ENCODE measurements at regions not wholly inside any gene's neighbourhood (a gene's known extent, or its start where the extent isn't known, plus 50 kb on each side); places are given as distances from the start of the nearest gene placed in this dataset.
"Not testable (repeated sequence)": the region's sequence is repeated elsewhere in the genome, so short reads cannot be mapped to it uniquely, and the experiment has no call there.

DNA sequence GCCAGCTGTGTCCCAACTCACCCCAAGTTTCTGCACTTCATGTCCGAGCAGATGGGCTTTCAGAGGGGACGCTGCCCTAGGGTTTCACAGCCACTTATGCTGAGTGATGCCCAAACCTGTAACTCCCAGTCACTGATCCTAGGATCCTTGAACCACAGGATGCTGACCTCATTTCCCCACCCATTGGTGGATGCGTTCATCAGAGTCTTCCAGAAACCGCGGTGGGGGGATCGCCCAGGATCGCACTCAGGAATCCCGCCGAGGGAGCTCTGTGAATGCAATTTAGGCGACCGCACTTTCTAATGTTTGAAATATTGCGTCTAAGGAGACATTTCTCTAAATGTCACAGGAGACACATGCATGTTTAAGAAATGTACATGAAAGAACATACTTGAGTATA, 212.3 kb upstream of the IRX4 start:
- no peak for DNase-seq (ENCODE audit: low read depth)
- no peak overlapping the region for H3K4me3 ChIP-seq (ENCODE audit: low read depth, low read length)

DNA sequence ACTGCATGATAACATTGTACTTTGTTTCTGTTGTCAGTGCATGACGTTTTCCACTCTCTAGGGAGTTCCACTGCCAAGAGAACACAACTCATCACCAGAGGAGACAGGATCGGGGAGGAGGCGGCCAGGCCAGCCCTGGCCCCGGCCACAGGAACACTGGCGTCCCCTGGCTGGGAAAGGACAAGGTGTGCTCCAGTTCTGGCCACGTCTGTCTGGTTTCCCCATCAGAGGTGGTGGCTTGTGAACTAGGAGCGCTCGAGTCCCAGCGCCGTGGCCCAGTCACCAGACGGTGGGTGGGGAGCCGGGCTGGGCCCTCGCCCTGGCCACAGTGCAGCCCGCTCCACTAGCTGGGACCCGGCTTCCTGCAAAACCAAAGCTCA, 211.9 kb upstream of the IRX4 start:
- DNase-seq (ENCODE audit: low read depth): no peak
- no peak overlapping the region for H3K4me3 ChIP-seq (ENCODE audit: low read depth, low read length)

DNA sequence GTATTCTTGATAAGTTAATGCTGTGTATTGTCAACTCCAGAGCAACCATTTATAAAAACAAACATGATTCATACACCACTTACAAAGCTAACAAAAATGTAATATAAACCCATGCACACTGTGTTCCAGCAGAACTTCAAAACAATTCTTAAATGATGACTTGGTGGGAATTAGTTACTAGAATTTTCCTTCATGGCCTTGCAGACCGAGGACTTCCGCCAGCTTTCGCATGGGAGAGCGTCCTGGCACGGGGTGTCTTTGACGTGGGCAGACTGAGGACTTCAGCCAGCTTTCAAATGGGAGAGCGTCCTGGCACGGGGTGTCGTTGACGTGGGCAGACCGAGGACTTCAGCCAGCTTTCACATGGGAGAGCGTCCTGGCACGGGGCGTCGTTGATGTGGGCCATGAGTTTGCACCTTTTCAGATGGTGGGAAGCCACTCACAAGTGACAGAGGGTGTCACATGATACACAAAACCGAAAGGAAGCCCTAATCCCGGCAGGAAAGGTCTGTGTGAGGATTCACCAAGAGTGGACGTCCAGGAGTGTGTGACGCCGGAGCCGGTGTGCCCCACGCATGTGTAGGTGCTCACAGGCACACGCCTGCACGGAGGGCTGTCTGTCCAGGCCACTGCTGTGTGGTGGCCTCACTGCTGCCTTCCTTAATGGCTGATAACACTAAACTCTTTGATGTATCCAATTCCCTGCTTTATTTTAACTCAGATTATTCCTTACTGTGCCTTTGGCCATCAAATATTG, 211.3 kb upstream of the IRX4 start:
- peak; percentile 12 for DNase-seq (ENCODE audit: low read depth)
- H3K4me3 ChIP-seq (ENCODE audit: low read depth, low read length): no peak overlapping the region

DNA sequence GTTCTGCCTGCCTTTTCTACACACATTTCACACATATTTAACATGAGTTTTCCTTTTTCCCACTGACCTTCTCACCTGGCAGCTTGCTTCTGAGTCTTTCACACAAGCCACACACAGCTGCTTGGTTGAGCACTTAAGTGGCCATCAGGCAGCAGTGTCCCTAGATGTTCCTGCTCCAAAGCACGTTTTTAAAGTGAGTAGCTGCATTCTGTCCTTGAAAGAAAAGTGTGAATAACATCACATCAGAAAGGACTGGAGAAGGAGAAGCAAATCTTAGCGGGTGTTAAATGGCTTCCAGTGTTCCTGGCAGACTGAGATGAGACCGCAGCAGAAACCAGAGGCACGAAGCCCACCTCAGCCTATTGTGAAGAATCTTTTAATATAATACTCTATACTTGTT, 209.2 kb upstream of the IRX4 start:
- H3K4me3 ChIP-seq (ENCODE audit: low read depth, low read length): no peak overlapping the region
- DNase-seq (ENCODE audit: low read depth): no peak

DNA sequence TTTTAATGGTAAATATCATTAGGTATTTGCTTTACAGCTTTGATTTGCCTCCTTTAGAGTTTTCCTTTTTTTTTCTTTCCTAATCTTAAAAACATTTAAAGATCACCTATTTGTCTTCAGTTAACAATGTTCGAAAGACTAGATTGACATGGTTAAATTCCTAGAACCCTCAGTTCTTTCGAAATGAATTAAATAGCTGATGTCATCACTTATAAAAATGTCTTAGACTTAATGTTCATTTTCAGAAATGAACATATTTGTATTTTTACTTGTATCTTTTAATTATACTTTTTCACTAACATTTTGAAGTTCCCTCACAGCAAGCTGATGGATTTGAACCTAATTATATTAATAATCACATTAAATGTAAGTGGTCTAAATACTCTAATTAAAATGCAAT, 205.3 kb upstream of the IRX4 start:
- H3K4me3 ChIP-seq (ENCODE audit: low read depth, low read length): no peak overlapping the region
- DNase-seq (ENCODE audit: low read depth): no peak

DNA sequence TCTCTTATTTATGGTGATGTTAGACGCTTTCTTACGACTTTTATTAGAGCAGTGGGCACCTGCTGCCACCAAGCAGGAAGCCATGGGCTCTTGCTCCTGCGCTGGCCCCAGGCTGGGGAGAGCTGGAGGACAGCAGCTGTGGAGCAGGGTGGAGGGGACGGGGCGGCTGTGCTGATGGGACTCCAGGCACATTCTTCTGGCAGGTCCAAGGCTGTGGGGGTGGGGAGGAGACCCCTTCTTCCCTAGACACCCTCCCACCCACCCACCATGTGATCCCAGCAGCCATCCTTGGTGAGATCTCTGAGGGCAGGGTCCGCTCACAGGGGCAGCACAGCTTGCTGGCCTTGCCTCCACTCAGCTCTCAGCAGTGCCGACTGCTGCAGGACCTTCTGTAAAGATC, 192.6 kb upstream of the IRX4 start:
- DNase-seq (ENCODE audit: low read depth): no peak

DNA sequence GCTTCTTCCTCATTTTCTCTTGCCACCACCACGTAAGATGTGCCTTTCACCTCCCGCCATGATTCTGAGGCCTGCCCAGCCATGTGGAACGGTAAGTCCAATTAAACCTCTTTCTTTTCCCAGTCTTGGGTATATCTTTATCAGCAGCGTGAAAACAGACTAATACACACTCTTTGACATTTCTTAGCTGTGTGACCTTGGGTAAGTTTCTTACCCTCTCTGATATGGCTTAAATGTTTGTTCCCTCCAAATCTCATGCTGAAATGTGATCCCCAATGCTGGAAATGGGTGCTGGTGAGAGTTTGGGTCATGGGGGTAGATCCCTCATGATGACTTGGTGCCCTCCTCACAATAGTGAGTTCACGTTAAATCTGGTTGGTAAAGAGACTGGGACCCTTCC, 188.8 kb upstream of the IRX4 start:
- DNase-seq (ENCODE audit: low read depth): no peak

More for the DNA sequence above, 192.6 kb upstream of the IRX4 start:
- H3K4me3 ChIP-seq (ENCODE audit: low read depth, low read length): no peak overlapping the region

DNA sequence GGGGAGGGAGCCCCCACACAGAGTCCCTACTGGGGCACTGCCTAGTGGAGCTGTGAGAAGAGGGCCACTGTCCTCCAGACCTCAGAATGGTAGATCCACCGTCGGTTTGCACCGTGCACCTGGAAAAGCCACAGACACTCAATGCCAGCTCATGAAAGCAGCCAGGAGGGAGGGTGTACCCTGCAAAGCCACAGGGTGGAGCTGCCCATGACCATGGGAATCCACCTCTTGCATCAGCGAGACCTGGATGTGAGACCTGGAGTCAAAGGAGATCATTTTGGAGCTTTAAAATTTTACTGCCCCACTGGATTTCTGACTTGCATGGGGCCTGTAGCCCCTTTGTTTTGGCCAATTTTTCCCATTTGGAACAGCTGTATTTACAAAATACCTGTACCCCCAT, 188.1 kb upstream of the IRX4 start:
- H3K4me3 ChIP-seq (ENCODE audit: low read depth, low read length); DNase-seq (ENCODE audit: low read depth): not testable (repeated sequence)

More for the DNA sequence above, 188.8 kb upstream of the IRX4 start:
- H3K4me3 ChIP-seq (ENCODE audit: low read depth, low read length): no peak overlapping the region

DNA sequence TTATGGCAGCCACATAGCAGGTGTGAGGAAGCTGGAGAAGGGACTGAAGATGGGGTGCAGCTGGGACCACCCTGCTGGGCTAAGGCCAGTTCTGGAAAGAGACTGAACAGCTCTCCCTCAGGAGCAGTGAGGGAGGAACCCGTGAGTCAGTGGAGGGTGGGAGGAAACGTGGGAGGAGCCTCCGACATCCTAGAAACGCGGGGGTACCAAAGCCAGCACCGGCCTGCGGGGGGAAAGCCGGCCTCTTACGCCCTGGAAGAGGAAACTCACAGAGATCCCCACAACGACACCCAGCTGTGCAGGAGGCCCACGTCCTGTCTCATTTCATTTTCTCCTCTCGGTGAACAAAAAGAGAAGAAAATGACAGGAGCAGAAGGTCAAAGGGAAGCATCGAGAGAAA, 185.8 kb upstream of the IRX4 start:
- no peak for DNase-seq (ENCODE audit: low read depth)
- no peak overlapping the region for H3K4me3 ChIP-seq (ENCODE audit: low read depth, low read length)

DNA sequence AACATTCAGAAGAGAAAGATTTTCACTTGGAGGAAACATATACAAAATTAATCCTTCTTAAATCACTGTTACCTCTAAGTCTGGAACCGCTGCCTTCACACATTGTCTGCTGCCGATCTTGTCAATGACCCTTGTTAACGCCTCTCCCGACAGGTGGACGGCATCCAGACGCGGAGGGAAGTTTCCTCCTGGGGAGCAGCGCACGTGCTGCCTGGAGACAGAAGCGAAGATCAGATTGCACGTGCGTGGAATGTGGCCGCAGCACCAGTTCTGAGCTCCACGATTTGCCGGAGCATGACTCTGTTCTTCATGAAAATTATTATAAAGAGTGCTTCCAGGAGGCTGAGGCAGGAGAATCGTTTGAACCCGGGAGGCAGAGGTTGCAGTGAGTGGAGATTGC, 183.6 kb upstream of the IRX4 start:
- DNase-seq (ENCODE audit: low read depth): no peak
- no peak overlapping the region for H3K4me3 ChIP-seq (ENCODE audit: low read depth, low read length)

DNA sequence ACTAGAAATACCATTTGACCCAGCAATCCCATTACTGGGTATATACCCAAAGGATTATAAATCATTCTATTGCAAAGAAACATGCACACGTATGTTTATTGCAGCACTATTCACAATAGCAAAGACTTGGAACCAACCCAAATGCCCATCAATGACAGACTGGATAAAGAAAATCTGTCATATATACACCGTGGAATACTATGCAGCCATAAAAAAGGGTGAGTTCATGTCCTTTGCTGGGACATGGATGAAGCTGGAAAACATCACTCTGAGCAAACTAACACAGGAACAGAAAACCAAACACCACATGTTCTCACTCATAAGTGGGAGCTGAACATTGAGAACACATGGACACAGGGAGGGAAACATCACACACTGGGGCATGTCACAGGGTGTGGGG, 180.7 kb upstream of the IRX4 start:
- H3K4me3 ChIP-seq (ENCODE audit: low read depth, low read length); DNase-seq (ENCODE audit: low read depth): not testable (repeated sequence)

DNA sequence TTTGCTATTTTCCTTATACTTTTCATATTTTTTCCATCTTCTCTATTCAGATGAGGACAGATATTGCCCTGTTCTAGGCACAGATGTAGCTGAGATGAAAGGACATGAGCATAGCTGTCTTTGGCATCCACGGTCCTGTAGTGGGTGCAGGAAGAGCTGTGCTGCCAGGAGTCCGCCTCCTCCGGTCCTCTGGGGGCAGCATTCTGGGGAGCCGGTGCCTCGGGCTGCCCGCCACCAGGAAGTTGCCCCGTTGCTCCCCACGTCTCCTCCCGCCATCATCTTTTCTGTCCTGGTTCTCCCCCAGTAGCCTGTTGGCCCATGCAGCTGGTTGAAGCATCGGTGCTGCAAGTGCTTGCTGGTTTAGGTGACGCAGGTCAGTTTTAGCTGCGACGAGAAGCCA, 170.0 kb upstream of the IRX4 start:
- no peak overlapping the region for H3K4me3 ChIP-seq (ENCODE audit: low read depth, low read length)
- DNase-seq (ENCODE audit: low read depth): no peak

DNA sequence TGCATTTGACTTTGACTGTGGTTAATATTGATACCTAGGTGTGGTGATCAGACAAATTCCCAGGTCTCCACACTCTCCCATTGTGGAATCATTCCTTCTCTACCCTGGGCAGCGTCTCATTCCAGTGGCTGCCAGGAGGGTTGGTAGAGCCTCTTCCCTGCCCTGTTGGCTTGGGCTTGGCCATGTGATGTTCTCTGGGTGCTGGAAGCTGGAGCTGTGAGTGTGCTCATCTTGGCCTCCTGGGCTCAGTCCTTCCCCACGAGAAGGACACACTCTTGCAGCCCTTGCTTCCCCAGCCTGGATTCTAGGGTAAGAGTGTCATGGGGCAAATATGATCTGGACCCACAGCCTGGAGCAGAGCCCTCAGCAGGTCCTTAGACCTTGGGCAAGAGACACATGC, 167.2 kb upstream of the IRX4 start:
- no peak overlapping the region for H3K4me3 ChIP-seq (ENCODE audit: low read depth, low read length)
- DNase-seq (ENCODE audit: low read depth): no peak

DNA sequence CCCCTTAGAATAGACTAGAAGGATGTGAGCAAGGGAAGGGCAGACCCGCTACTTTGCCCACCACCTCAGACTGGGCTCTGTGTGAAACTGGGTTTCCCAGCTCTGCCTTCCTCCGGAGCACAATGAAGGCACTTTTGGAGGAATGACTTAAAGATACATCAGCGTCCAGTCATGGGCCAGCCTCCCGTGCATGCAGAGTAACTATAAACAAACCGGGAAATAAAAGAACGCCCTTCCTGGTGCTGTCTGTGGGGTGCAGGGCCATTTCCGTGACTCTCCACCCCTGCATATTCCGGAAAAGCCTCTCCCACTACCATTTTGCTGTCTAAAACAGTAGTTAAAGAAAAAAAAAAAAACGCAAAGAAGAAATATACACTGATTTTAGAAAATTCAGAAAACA, 165.9 kb upstream of the IRX4 start:
- DNase-seq (ENCODE audit: low read depth): no peak
- no peak overlapping the region for H3K4me3 ChIP-seq (ENCODE audit: low read depth, low read length)

DNA sequence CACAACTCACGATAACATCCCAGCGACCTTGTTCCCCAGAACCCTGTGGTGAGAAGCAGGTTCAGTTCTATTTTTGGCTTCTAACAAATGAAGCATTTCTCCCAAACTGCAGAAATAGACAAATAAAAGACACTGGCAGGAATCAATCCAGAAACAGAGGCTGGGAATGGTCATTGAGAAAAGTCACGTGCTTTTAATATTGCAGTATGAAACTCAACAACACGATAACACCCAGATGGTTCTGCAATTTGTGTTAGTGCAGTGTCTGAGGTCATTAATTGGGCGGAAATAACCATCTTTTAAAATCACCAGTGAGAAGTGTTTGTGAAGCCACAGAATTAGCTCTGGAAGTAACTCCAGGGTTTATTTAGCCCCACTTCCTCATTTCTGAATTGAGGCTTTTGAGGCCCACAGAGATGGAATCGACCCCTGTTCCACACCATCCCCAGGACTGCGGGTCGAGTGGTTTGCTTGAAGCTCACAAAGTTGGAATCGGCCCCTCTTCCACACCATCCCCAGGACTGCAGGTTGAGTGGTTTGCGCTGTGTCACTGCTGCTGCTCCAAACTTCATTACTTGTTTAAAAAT, 164.7 kb upstream of the IRX4 start:
- no peak for DNase-seq (ENCODE audit: low read depth)
- no peak overlapping the region for H3K4me3 ChIP-seq (ENCODE audit: low read depth, low read length)

DNA sequence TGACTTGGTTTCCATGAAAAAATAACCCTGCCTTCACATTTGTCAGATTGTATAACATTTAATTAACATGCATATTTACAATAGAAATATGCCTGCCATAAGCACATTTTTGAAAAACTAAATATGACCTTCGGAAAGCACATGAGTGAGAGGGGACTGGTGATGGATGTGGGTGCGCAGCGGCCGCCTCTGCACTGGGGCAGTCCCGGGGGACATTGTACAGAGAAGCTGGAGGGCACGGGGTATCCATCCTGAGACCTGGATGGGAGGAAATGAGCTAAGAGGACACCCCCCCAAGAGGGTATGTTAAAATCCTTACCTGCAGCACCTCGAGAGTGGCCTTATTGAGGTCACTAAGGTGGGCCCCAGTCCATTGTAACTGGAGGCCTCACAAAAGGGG, 161.3 kb upstream of the IRX4 start:
- no peak overlapping the region for H3K4me3 ChIP-seq (ENCODE audit: low read depth, low read length)
- no peak for DNase-seq (ENCODE audit: low read depth)

DNA sequence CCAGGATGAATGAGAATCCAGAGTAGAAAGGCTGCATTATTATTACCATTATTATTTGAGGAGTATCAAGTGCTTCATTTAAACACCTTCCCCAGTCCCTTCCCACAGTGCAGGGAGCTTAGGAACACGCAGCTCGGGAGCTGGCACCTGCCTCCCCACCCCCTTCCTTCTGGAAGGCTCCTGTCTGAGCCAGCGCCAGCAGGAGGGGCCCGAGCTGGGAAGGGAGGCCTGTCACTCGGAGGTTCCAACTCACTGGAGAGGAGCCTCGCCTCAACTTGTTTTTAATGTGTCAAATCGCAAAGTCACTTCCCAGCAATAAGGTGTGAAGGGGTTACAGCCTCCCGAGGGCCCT, 156.4 kb upstream of the IRX4 start:
- no peak for DNase-seq (ENCODE audit: low read depth)
- H3K4me3 ChIP-seq (ENCODE audit: low read depth, low read length): no peak overlapping the region

DNA sequence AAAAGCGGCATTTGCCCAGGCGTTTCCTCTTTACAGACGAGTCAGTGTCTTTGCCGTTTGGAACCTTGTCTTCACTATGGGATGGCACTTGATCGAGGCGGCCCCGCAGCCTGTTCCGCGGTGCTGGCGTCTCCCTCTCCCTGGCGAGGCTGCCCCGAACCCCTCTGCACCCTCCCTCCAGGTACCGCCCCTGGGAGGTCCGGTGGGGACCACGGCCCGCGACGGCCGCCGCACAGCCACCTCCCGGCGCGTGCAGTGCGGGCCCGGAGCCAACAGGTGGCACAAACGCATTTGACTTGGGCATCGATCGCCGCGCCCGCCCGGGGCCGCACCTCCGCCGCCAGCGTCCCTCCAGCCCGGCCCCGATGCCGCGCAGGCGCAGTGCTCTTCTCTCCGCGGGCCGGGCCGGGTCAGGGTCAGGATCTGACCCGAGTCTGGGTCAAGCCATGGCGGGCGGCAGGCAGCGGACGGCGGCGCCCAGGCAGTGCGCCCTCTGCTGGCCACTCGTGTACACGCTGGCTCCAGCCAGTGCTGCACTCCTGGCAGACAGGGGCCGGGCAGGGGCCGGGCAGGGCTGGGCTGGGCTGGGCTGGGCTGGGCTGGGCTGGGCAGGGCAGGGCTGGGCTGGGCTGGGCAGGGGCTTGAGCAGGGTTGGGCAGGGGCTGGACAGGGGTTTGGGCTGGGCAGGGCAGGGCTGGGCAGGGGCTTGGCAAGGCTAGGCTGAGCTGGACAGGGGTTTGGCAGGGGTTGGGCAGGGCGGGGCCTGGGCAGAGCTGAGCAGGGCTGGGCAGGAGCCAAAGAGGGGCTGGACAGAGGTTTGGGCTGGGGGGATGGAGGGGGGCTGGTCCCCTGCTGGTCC, 155.8 kb upstream of the IRX4 start:
- no peak for DNase-seq (ENCODE audit: low read depth)
- peak overlapping the region; percentile 37 for H3K4me3 ChIP-seq (ENCODE audit: low read depth, low read length)

DNA sequence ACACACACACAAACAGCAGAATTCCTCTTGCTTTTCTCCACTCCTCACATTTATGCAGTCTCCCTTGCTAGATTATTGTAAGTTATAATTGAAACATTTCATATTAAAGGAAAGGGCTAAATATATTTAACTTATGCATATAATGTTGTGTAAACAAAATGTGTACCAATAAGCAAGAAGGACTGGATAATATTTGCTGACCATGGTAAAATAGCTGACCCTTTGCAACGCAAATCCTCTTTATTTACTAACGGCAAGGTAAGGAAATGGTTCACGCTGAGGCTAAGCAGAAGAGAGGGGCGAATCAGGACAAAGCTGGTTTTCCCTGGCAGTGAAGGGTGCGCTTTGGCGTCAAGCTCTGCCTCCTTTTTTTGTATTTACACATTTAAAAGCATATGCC, 154.2 kb upstream of the IRX4 start:
- DNase-seq (ENCODE audit: low read depth): no peak
- H3K4me3 ChIP-seq (ENCODE audit: low read depth, low read length): no peak overlapping the region

DNA sequence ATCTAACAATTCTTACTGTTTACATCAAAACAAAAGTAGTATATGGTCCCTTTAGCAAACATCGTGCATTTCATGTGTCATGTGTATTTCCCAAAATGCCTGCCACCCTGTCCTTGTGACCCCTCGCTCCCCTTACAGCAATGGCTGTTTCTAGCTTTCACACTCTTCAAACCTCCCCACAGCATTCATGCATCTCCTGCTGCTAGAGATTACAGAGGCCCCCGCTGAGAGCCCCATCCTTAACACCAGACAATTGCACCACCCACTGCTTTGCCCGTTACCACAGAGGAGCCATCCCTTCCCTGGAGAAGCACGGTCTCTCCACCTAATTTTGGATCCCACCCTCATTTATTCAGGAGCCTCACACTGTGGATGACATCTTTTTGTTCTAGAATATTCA, 149.7 kb upstream of the IRX4 start:
- DNase-seq (ENCODE audit: low read depth): no peak
- H3K4me3 ChIP-seq (ENCODE audit: low read depth, low read length): no peak overlapping the region

DNA sequence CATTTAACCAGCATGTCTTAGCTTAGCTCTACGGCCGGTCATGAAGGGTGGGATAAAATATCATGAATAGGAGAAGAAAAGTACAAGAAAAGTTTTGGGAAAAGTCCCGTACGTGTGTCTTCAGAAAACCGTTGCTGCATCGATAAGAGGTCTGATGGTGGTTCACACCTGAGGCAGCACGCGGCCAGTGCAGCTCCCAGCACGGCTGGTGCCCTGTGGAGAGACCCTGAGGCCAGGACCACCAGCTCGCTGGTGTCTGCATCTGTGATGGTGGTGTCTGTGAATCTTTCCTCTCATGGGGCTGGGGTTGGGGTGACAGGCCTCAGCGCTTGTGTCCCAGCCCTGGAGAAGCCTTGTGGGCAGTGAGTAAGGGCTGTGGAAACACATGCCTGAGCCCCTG, 148.9 kb upstream of the IRX4 start:
- H3K4me3 ChIP-seq (ENCODE audit: low read depth, low read length): no peak overlapping the region
- no peak for DNase-seq (ENCODE audit: low read depth)

All from skeletal muscle cell (primary cell).